Endothelial cell of umbilical vein (primary cell): ENCODE measurements at regions not wholly inside any gene's neighbourhood (a gene's known extent, or its start where the extent isn't known, plus 50 kb on each side); places are given as distances from the start of the nearest gene placed in this dataset.

Experiments
- EZH2 ChIP-seq: IDR thresholded peaks from 2 replicates; pipeline ENCODE4 v1.6.1; 2012; ENCODE audit warnings: borderline replicate concordance, low read depth, mild to moderate bottlenecking, moderate library complexity, low read length, inconsistent platforms; ENCODE audit not compliant: severe bottlenecking
- FOS ChIP-seq: IDR thresholded peaks from 2 replicates; pipeline ENCODE4 v1.6.1; 2011; ENCODE audit warnings: mild to moderate bottlenecking, low read length, moderate library complexity, borderline replicate concordance; ENCODE audit not compliant: insufficient read depth
- GATA2 ChIP-seq: IDR thresholded peaks from 2 replicates; pipeline ENCODE4 v1.7.0; 2011; ENCODE audit warnings: low read depth, mild to moderate bottlenecking, moderate library complexity, mixed read lengths, low read length; ENCODE audit not compliant: insufficient read length, insufficient read depth
- JUN ChIP-seq: IDR thresholded peaks from 2 replicates; pipeline ENCODE4 v1.6.1; 2011; ENCODE audit warnings: borderline replicate concordance, low read depth; ENCODE audit not compliant: insufficient read length, insufficient read depth
- MYC ChIP-seq: IDR thresholded peaks from one replicate; pipeline ENCODE4 v1.6.1; 2011; ENCODE audit warnings: mild to moderate bottlenecking, low read depth, low read length
- POLR2A ChIP-seq: IDR thresholded peaks from 2 replicates; pipeline ENCODE4 v1.6.1; 2012; ENCODE audit warnings: low read depth, mild to moderate bottlenecking, control low read depth, low read length
- POLR2AphosphoS5 ChIP-seq: IDR thresholded peaks from 2 replicates; pipeline ENCODE4 v1.6.1; 2012; ENCODE audit warnings: low read depth, mild to moderate bottlenecking, control low read depth, low read length, moderate library complexity; ENCODE audit not compliant: insufficient read depth
- TF ChIP-seq, protein P1 (sequence below), 2 donors: IDR thresholded peaks; 1 replicate in 1 of 2; 2 replicates in 1 of 2; pipeline ENCODE4 v1.5.1; 2011; ENCODE audit warnings: low read length in 2 of 2, mild to moderate bottlenecking in 2 of 2, moderate library complexity in 2 of 2, control low read depth in 1 of 2, inconsistent platforms in 1 of 2, low read depth in 1 of 2; ENCODE audit not compliant: insufficient read depth in 1 of 2; ENCODE audit errors: extremely low read depth in 1 of 2
- TF ChIP-seq, protein P2 (sequence below): IDR thresholded peaks from 2 replicates; pipeline ENCODE4 v1.6.1; 2011; ENCODE audit not compliant: insufficient read depth, insufficient read length

DNA sequence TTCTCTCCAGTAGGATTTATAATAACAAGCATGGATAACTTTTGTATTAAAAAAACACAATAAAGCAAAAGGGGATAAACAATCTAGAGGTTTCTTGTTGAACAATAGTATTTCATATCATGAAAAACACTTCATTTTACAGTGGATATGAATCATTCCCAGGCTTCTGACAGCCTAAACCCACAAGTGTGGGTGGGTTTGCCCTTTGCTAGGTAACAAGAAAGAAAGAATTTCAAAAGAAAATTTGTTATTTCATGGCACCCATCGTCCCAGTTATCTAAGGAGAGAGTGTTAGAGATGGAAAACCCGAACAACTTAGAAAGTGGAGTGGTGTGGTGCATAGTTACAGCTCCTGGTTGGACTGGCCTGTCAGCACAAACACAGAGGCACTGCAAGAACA is 76.1 kb upstream of the GPR6 start:
- TF ChIP-seq, protein P1, sequence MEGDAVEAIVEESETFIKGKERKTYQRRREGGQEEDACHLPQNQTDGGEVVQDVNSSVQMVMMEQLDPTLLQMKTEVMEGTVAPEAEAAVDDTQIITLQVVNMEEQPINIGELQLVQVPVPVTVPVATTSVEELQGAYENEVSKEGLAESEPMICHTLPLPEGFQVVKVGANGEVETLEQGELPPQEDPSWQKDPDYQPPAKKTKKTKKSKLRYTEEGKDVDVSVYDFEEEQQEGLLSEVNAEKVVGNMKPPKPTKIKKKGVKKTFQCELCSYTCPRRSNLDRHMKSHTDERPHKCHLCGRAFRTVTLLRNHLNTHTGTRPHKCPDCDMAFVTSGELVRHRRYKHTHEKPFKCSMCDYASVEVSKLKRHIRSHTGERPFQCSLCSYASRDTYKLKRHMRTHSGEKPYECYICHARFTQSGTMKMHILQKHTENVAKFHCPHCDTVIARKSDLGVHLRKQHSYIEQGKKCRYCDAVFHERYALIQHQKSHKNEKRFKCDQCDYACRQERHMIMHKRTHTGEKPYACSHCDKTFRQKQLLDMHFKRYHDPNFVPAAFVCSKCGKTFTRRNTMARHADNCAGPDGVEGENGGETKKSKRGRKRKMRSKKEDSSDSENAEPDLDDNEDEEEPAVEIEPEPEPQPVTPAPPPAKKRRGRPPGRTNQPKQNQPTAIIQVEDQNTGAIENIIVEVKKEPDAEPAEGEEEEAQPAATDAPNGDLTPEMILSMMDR (IDR thresholded peaks at IDR 0.05; ENCODE audit: extremely low read depth in 1 of 2, insufficient read depth in 1 of 2, low read depth in 1 of 2, low read length in 2 of 2) = no peak
- TF ChIP-seq POLR2AphosphoS5 = no peak
- TF ChIP-seq GATA2 = no peak
- no peak for TF ChIP-seq POLR2A
- TF ChIP-seq JUN = no peak
- TF ChIP-seq, protein P2, sequence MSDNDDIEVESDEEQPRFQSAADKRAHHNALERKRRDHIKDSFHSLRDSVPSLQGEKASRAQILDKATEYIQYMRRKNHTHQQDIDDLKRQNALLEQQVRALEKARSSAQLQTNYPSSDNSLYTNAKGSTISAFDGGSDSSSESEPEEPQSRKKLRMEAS = no peak
- no peak for TF ChIP-seq EZH2
- no peak for TF ChIP-seq MYC
- TF ChIP-seq FOS = no peak
